HG03039 (cell line): ENCODE measurements at regions not wholly inside any gene's neighbourhood (a gene's known extent, or its start where the extent isn't known, plus 50 kb on each side); places are given as distances from the start of the nearest gene placed in this dataset.
"Not testable (repeated sequence)": the region's sequence is repeated elsewhere in the genome, so short reads cannot be mapped to it uniquely, and the experiment has no call there.

Source experiments
- ATAC-seq: cut with Tn5 transposase; IDR thresholded peaks from one replicate; pipeline ENCODE4 v1.9.1; 2021; ENCODE audit warnings: mild to moderate bottlenecking, moderate library complexity; ENCODE audit not compliant: unreplicated experiment

DNA sequence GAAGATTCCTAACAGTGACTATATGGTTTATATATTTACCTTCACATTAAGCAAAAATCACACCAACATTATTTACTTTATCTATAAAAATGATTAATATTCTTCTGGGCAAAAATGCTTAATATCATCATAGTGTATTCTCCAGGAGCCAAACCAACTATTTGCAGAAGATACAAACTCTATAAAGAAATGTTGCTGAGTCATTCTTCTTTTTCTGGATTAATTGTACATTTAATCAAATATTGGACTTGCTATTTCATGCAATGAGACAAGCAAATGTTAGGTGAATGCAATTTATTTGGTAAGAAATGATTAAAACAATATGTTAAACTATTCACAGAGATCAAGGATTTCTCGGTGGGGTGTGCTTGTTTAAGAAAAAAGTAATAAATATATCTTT is 1075.8 kb downstream of the PCDH9 start:
- ATAC-seq = no peak

- no peak for ATAC-seq
Measured at GRCh38 chr13:66152596-66152995, 1077.5 kb downstream of the PCDH9 start.

DNA sequence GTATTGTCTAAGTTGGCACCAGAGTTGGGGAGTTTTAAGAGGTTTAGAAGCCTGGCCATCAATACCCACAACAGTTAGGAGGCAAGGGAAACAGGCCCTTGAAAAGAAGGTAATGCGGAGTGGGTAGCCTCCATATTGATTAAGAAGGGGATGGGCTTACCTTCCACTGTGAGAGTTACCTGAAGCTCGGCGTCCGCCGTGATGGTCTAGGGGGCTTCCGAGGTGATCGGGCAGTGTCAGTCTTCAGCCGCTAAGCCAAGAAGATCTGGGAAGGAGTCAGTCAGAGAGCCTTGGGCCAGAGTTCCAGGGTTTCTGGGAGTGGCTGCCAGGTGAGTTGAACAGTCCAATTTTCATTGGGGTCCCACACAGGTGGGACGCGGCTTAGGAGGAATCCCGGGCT is 1085.8 kb downstream of the PCDH9 start:
- not testable (repeated sequence) for ATAC-seq

GRCh38 chr13:66139701-66140100 is 1090.4 kb downstream of the PCDH9 start:
- no peak for ATAC-seq

DNA sequence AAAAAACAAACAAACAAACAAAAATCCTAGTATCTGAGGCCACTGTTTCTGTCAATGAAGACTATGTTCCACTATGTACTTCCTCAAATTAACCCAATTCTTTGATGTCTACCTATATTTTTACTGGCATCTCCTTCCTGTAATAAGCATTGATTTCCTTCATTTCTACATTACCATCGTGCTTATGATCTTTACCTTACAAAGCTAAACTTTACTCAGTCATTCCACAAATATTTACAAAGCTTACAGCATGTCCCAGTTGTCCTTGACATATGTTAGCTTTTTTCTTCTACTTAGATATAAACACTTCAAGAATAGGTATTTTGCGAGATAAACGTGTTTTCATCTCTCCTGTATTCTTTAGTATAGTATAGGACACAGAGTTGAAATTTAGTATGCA is 1090.9 kb downstream of the PCDH9 start:
- ATAC-seq = no peak

DNA sequence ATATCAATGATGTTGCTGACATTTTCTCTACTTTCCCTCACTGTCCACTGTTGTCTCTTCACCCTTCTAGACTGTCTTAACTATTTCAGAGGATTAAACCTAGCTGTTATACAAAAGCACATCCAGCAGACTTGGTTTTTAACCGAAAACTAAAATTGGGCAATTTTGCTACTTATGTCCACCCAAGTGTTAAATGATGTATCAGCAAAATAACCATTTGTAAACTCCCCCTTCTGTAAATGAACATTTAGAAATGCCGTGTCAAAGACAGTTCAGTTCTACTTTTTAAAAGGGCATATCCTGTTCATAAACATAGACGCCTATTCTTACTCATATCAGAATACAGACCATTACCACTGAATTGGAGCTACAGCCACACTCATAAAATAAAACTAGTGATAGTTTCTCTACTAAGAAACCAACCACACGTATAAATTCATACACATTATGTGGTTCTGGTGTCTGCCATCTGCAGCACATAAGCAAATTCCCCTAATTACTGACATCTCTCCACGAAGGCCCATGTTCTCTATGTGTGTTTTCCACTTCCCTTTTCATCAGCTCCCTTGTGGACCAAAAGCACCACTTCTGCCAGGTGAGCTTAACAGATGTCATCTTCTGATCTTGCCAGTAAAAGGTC is 1091.8 kb downstream of the PCDH9 start:
- ATAC-seq = peak; percentile 94

- ATAC-seq = no peak
Measured at GRCh38 chr13:66137384-66137783, 1092.8 kb downstream of the PCDH9 start.

GRCh38 chr13:66128692-66129269 is 1101.4 kb downstream of the PCDH9 start:
- ATAC-seq = peak; percentile 78

DNA sequence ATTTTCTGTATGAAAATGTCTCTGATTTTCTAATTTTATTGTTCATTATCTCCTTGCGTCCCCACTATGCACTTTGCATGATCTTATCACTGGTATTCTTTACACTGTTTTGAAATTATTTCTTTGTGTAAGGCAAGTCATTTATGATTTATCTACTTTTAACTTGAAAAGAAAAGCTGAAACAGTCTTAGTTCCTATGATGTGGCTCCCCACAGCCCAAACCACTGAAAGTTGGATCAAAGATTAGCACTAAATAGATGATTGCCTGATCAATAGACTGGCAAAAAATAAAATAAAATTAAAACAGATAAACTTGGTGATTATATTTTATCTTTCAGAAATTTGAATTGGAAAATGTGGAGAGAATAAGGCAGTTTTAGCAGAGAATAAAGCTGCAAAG is 1101.9 kb downstream of the PCDH9 start:
- no peak for ATAC-seq

DNA sequence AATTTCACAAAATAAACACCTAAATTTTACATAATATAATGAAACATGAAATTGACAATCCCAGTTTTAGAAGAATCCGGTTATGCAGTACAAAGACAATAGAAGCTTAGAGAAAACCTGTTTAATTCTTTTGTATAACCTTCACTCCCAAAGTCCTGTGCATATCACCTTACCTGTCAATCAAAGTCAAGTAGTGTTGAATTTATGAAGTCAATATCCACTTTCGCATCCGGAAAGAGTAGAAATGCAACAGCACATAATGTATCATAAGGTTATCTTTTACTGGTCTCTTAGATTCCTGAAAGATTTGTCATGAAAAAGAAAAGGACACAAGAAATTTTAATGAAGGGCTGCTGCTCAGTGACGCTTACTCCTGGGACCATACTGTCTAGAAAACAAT is 1112.6 kb downstream of the PCDH9 start:
- ATAC-seq = no peak

- ATAC-seq = no peak
Measured at GRCh38 chr13:66113882-66114526, 1116.1 kb downstream of the PCDH9 start.

GRCh38 chr13:66111628-66112027 is 1118.5 kb downstream of the PCDH9 start:
- no peak for ATAC-seq

DNA sequence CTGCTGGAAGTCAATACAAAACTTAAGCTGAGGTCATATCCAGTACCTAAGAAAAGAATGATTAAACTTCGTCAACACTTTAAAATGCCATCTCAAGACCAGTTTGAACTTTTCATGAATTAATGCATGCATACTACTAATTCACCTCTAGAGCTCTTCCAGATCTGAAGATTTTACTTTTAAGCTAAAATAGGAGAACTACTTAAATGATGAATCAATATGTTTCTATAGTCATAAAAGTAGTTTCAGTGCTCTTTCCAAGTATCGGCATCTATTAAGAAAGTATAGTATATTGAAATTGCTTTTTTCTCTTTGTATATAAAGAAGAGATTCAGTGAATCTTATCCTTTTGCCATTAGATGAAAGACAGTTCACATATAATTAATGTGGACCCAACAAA is 1123.9 kb downstream of the PCDH9 start:
- ATAC-seq = no peak

- no peak for ATAC-seq
Measured at GRCh38 chr13:66102864-66103263, 1127.3 kb downstream of the PCDH9 start.

DNA sequence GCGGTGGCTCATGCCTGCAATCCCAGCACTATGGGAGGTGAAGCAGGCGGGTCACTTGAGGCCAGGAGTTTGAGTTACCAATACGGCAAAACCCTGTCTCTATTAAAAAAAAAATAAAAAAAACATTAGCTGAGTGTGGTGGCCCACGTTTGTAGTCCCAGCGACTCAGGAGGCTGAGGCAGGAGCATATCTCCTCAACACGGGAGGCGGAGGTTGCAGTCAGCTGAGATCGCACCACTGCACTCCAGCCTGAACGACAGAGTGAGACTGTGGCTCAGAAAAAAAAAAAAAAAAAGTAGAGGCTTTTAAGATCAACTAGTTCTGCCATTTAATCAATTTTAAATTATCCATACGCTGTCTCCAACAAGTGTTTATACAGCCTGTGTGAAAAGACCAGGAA is 1130.3 kb downstream of the PCDH9 start:
- no peak for ATAC-seq

DNA sequence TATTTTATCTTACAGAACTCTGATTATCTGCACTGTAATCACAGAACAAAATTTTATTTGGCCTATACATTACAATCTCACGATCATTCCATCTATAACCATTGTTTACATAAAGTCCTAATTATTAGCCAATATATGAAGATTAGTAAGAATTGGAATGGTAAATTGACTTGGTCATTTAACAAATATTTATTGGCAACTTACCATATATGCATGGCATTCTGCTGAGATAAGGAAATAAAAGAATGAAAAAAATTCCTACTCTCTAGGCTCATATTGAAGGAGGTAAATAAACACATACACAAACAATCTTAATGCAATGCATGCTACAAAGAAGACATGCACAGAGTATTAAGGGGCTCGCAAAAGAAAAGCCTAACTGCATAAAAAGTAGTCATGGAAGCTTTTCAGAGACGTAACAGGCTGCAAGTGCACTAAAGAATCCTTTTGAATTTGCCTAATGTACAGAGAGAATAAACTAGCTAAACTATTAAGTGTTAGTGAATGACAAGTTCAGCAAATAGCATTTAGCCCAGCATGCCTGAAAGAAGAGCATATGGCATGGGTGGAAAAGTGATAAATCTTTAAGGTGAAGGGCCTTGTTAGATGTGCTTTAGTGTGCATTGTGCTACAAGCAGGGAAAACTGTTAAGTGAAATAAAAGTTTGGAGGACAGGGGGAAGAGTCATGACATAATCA is 1131.1 kb downstream of the PCDH9 start:
- ATAC-seq = no peak

GRCh38 chr13:66089711-66090110 is 1140.4 kb downstream of the PCDH9 start:
- no peak for ATAC-seq

DNA sequence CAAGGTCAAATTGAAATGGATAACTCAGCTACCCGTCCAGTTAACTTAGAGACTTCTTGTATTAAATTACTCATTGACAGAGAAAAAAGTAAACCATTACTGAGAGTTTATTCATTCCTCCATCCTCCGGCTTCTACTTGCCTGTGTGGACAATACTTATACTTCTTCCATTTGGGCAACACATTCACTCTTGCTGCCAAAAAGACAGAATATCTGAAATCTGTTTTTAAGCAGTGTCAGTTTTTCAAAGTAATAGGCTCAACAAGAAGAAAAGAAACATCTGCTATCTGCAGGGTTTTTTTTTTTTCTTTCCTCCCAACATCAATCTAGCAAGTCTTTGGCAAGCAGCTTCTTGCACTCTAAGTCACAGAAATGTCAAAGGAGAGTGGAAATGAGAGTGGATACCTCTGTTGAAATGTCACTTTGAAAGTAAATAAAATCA is 1142.8 kb downstream of the PCDH9 start:
- ATAC-seq = no peak

DNA sequence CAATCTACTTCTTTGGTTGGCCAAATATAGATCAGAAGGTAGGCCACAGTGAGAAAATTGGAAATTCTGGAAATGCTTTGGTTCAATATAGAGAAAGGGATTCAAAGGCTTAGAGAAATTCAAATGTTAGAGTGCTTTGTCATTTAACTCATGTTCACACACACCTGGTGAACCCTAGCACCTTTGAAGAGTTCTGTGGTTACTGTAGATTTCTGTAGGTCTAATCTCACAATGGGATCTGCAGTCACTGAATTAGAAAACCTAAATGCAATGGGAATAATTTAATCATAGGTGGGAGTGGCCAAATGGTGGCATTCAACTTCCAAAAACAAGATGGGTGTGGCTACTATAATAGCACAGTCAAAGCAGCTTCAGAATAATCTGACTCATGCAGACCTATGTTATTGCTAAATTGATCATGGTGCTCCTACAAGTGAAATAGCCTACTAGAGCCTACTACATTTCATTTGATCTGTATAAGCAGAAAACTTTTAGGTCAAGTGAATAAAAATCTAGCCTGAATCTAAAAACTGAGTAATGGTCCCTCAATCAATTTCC is 1152.9 kb downstream of the PCDH9 start:
- ATAC-seq = no peak

DNA sequence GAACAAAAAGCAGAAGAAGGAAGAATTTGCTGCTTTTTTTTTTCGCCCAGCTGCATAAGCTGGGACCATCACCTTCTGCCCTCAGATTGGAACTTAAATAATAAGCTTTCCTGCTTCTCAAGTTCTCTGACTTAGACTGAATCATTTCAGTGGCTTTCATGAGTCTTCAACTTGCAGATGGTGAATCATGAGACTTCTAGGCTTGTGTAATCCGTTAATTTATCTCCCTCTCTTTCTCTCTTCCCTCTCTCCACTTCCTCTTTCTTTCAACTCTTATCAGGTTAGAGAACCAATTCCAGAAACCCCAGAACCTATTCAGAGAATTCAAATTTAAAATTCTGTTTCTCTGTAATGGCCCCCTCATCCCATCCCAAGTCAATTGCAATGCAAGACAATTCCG is 1153.7 kb downstream of the PCDH9 start:
- ATAC-seq = no peak

GRCh38 chr13:66074018-66074615 is 1156.0 kb downstream of the PCDH9 start:
- ATAC-seq = no peak
